Body of pancreas (tissue), 4 donors: ENCODE measurements at regions not wholly inside any gene's neighbourhood (a gene's known extent, or its start where the extent isn't known, plus 50 kb on each side); places are given as distances from the start of the nearest gene placed in this dataset.

Source experiments
- ATAC-seq: fragments of 150-250 bp; one replicate; pipeline ENCODE4 v1.9.1; 2016
- DNase-seq, 4 donors: peaks; one replicate each; pipeline ENCODE4 v3.0.0-alpha.2; 2019
- H3K27ac ChIP-seq, 4 donors: fragments of 200-600 bp; sonication (generic); 1 replicate in 3 of 4; 2 replicates in 1 of 4; pipeline versions ENCODE4 v1.5.1 to v1.6.1; 2016 to 2019; ENCODE audit warnings: mild to moderate bottlenecking in 1 of 4, mixed read lengths in 1 of 4, moderate library complexity in 1 of 4
- H3K27me3 ChIP-seq, 2 donors: fragments of 200-600 bp; sonication (generic); one replicate each; pipeline ENCODE4 v1.6.0; 2016; ENCODE audit warnings: mild to moderate bottlenecking in 1 of 2
- H3K36me3 ChIP-seq, 2 donors: fragments of 200-600 bp; sonication (generic); replicated peaks in 1 of 2; 2 replicates each; pipeline ENCODE4 v1.5.1; 2016; ENCODE audit warnings: low read depth in 2 of 2; ENCODE audit not compliant: insufficient read depth in 1 of 2
- H3K4me1 ChIP-seq: fragments of 200-600 bp; sonication (generic); one replicate; pipeline ENCODE4 v1.6.0; 2016
- H3K4me3 ChIP-seq, 2 donors: fragments of 200-600 bp; sonication (generic); 1 replicate in 1 of 2; 2 replicates in 1 of 2; pipeline ENCODE4 v1.5.1; 2016 to 2019
- H3K9me3 ChIP-seq, 3 donors: fragments of 200-600 bp; sonication (generic); 1 replicate in 2 of 3; 2 replicates in 1 of 3; pipeline ENCODE4 v1.5.1; 2016
- POLR2A ChIP-seq, 3 donors: fragments of 450-650 bp; IDR thresholded peaks; one replicate each; pipeline ENCODE4 v1.6.1; 2016; ENCODE audit warnings: antibody characterized with exemption in 3 of 3, mild to moderate bottlenecking in 2 of 3
- WGBS, 2 donors: methylation state at CpG; one replicate each; pipeline ENCODE4 v1.1.5; 2017; 5-methylcytosine and 5-hydroxymethylcytosine counted together
- intact Hi-C: fragments of 100-400 bp; cut with DNase I; formaldehyde crosslinking; loops from one replicate; pipeline ENCODE4 v1.15.1; 2023
- TF ChIP-seq, protein P1 (sequence below), 7 experiments: fragments of 450-650 bp in 4 of 7; fragments of 200-600 bp in 3 of 7; sonication (generic) in 3 of 7; IDR thresholded peaks; one replicate each; pipeline ENCODE4 v1.5.1; 2016 to 2019; ENCODE audit warnings: antibody characterized with exemption in 7 of 7

DNA sequence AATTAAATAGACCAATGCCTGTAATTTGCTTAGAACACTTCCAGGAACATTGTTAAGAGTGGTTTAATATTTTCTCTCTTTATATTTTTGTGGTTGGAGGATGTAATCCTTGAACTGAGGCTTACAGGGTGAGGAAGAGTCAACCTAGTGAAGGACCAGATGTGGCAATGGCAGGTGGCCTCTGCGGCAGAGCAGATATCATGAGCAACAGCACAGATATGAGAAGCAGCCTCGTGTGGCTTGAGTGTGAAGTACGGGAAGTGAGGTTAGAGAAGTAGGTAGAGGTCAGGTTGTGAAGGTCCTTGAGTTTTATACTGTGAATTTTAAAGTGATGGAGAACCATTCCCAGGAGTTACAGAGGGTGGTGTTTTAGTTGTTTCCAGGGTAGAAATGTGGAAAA is 417.6 kb upstream of the SUCLG2 start:
- no peaks in the 10 kb centered on the region for H3K4me1 ChIP-seq
- H3K4me3 ChIP-seq, result no peak overlapping the region
- ATAC-seq (no peak), DNase-seq (no peak)
- H3K9me3 ChIP-seq, result peaks cover 0 to 8% (median 0%) of the 10 kb centered on the region in 3 donors
- H3K36me3 ChIP-seq, result no peaks in the 10 kb centered on the region
- intact Hi-C loops, result no loop called here
- no peak overlapping the region for H3K27ac ChIP-seq
- no peaks in the 10 kb centered on the region for H3K27me3 ChIP-seq
- 53 to 60% methylated on average over 3 of the region's 3 CpGs for WGBS, 2 donors
- no peak for TF ChIP-seq POLR2A (IDR thresholded peaks at IDR 0.05)
- TF ChIP-seq, protein P1, sequence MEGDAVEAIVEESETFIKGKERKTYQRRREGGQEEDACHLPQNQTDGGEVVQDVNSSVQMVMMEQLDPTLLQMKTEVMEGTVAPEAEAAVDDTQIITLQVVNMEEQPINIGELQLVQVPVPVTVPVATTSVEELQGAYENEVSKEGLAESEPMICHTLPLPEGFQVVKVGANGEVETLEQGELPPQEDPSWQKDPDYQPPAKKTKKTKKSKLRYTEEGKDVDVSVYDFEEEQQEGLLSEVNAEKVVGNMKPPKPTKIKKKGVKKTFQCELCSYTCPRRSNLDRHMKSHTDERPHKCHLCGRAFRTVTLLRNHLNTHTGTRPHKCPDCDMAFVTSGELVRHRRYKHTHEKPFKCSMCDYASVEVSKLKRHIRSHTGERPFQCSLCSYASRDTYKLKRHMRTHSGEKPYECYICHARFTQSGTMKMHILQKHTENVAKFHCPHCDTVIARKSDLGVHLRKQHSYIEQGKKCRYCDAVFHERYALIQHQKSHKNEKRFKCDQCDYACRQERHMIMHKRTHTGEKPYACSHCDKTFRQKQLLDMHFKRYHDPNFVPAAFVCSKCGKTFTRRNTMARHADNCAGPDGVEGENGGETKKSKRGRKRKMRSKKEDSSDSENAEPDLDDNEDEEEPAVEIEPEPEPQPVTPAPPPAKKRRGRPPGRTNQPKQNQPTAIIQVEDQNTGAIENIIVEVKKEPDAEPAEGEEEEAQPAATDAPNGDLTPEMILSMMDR (IDR thresholded peaks at IDR 0.05), result no peak

GRCh38 chr3:68070186-68070585 is 415.8 kb upstream of the SUCLG2 start:
- Histone ChIP-seq H3K4me3 (no peak overlapping the region), H3K27ac (no peak overlapping the region), H3K36me3 (no peaks in the 10 kb centered on the region), H3K9me3 (peaks cover 0 to 8% (median 0%) of the 10 kb centered on the region in 3 donors), H3K27me3 (no peaks in the 10 kb centered on the region), H3K4me1 (no peaks in the 10 kb centered on the region)
- TF ChIP-seq POLR2A (IDR thresholded peaks at IDR 0.05), result no peak
- TF ChIP-seq, protein P1 (IDR thresholded peaks at IDR 0.05), result no peak
- intact Hi-C loops, result no loop called here
- WGBS, 2 donors, result 56 to 80% methylated on average over 2 of the region's 2 CpGs
- DNase-seq (no peak), ATAC-seq (no peak)

GRCh38 chr3:68067314-68067713 is 412.9 kb upstream of the SUCLG2 start:
- Histone ChIP-seq H3K36me3 (no peaks in the 10 kb centered on the region), H3K27ac (no peak overlapping the region), H3K4me1 (no peaks in the 10 kb centered on the region), H3K27me3 (no peaks in the 10 kb centered on the region), H3K9me3 (peaks cover 0 to 8% (median 0%) of the 10 kb centered on the region in 3 donors), H3K4me3 (no peak overlapping the region)
- intact Hi-C loops, result no loop called here
- ATAC-seq (no peak), DNase-seq (no peak)
- 70 to 91% methylated on average over 1 of the region's 1 CpG for WGBS, 2 donors
- TF ChIP-seq POLR2A (IDR thresholded peaks at IDR 0.05), result no peak
- TF ChIP-seq, protein P1 (IDR thresholded peaks at IDR 0.05), result no peak

DNA sequence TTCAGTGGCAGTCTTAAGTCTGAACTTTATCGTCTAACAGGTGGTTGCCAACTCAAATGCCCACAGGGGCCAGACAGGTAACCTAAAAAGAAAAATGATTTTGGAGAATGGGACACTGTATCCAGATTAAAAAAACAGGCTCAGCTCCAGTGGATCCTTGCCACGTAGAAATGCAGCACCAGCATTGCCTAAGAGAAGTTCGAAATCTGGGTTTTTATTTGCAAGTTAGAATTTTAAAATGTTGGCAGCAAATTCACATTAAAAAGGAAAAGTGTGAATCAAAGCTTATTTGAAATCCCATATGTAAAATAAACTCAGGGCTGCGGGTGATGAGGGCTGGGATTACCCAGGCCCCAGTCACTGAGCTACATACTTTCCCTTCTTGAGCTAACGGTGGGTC is 408.5 kb upstream of the SUCLG2 start:
- intact Hi-C loops, result no loop called here
- Histone ChIP-seq H3K4me3 (no peak overlapping the region), H3K36me3 (no peaks in the 10 kb centered on the region), H3K27ac (no peak overlapping the region), H3K9me3 (no peaks in the 10 kb centered on the region), H3K27me3 (no peaks in the 10 kb centered on the region), H3K4me1 (no peaks in the 10 kb centered on the region)
- TF ChIP-seq, protein P1 (IDR thresholded peaks at IDR 0.05), result no peak
- no peak for TF ChIP-seq POLR2A (IDR thresholded peaks at IDR 0.05)
- ATAC-seq (no peak), DNase-seq (no peak)
- 58 to 65% methylated on average over 5 of the region's 5 CpGs for WGBS, 2 donors

GRCh38 chr3:68060910-68061309 is 406.5 kb upstream of the SUCLG2 start:
- DNase-seq, result no peak
- TF ChIP-seq POLR2A (IDR thresholded peaks at IDR 0.05), result no peak
- TF ChIP-seq, protein P1 (IDR thresholded peaks at IDR 0.05), result no peak
- intact Hi-C loops, result no loop called here
- Histone ChIP-seq H3K4me3 (no peak overlapping the region), H3K36me3 (no peaks in the 10 kb centered on the region), H3K27me3 (no peaks in the 10 kb centered on the region), H3K27ac (no peak overlapping the region), H3K4me1 (no peaks in the 10 kb centered on the region), H3K9me3 (no peaks in the 10 kb centered on the region)
- no peak for ATAC-seq
- WGBS, 2 donors, result 47 to 53% methylated on average over 5 of the region's 5 CpGs
